Stimulated activated CD4-positive, alpha-beta T cell treated with anti-CD3 and anti-CD28 coated beads, Interleukin-15, amount 100 ng/mL, for 24 hours (primary cell): ENCODE measurements at regions not wholly inside any gene's neighbourhood (a gene's known extent, or its start where the extent isn't known, plus 50 kb on each side); places are given as distances from the start of the nearest gene placed in this dataset.
A peak's percentile ranks its signal among the peaks of the same experiment; 100 is the strongest.
"Not testable (repeated sequence)": the region's sequence is repeated elsewhere in the genome, so short reads cannot be mapped to it uniquely, and the experiment has no call there.

ENCODE experiments used
- DNase-seq: peaks from one replicate; pipeline ENCODE4 v3.0.0-alpha.2; 2020

- DNase-seq, result no peak
Observed at GRCh38 chr2:88865801-88866371, 174.4 kb downstream of the RPIA start.

GRCh38 chr2:88866756-88867155 is 175.3 kb downstream of the RPIA start:
- DNase-seq, result no peak

GRCh38 chr2:88868861-88869260 is 177.4 kb downstream of the RPIA start:
- no peak for DNase-seq

DNA sequence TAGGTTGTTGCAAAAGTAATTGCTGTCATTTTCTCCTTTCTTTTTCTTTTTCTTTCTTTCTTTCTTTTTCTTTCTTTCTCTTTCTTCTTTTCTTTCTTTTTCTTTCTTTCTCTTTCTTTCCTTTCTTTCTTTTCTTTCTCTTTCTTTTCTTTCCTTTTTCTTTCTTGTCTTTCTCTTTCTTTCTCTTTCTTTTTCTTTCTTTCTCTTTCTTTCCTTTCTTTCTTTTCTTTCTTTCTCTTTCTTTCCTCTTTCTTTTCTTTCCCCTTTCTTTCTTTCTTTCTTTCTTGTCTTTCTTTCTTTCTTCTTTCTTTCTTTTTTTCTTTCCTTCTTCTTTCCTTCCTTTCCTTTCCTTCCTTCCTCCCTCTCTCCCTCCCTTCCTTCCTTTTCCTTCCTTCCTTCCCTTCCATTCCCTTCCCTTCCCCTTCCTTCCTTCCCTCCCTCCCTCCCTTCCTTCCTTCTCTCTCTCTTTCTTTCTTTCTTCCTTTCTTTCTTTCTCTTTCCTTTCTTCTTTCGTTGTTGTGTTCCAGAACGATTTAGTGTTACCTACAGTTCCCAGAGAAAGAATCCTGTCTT is 178.9 kb downstream of the RPIA start:
- DNase-seq, result no peak

- DNase-seq, result no peak
Observed at GRCh38 chr2:88871336-88871735, 179.9 kb downstream of the RPIA start.

DNA sequence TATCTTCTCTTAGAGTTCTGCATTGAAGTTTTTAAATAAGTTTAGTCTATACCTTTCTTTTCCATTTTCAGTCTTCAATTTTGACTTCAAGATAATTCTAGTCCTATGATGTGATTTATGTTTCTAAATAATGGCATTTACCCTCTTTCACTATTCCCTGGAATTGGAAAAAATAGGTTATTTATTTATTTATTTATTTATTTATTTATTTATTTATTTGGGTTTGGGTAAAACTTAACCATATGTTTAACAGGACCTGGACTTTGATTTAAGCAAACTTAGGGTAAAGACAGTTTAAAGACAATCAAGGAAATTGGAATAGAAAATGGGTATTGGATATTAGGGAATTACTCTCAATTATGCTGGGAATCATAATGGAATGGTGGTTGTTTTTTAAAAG is 182.1 kb downstream of the RPIA start:
- no peak for DNase-seq

DNA sequence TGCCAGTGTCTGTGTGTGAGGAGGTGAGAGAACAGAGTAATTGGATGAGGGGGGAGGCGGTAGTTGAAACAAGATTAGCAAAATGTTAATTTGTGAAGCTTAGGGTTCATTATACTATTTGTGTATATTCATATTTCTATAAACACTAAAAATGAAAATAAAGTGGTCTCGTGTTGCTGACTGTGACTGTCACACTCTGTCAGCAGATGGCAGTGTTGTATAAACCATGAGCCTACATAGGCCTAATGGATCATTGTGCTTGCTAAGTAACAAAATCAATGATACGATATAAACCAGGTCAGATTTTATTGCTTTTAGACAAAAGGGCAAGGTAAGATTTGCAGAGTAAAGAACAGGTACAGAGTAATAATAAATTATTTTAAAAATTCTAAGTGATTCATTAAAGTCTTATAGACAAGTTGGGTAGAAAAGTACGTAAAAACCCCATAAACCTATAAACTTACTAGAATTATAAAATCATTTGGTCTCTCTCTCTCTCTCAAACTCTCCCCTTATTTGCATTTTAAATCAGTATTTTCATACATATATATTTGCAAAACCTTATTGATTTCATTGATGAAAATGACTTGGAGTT is 182.7 kb downstream of the RPIA start:
- DNase-seq, result peak; percentile 48

GRCh38 chr2:88875736-88876135 is 184.3 kb downstream of the RPIA start:
- no peak for DNase-seq

DNA sequence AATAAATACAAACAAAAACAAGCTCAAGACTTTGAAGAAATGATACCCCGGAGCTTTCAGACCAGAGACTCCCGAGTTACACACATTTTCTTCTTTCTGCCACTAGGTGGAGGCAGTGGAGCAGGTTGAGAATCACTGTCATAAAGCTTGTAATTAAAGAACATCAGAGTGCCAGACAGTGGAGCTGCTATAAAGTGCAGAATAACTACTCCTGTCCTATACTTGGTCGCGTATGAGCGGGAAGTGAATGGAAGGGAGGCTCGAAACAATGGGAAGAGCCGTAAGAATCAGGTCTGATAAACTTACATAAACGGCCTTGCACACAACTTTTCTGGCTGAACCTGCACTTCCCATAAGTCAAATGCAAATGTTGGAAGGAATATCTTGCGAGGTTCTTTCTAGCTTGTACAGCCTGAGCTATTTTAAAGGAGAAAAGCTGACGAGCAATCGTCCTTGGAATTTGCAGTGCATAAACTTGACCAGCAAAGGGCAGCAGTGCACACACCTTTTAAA is 189.0 kb downstream of the RPIA start:
- DNase-seq, result peak; percentile 25

- DNase-seq, result no peak
Observed at GRCh38 chr2:88885275-88885674, 193.8 kb downstream of the RPIA start.

GRCh38 chr2:88885679-88886416 is 194.4 kb downstream of the RPIA start:
- no peak for DNase-seq

DNA sequence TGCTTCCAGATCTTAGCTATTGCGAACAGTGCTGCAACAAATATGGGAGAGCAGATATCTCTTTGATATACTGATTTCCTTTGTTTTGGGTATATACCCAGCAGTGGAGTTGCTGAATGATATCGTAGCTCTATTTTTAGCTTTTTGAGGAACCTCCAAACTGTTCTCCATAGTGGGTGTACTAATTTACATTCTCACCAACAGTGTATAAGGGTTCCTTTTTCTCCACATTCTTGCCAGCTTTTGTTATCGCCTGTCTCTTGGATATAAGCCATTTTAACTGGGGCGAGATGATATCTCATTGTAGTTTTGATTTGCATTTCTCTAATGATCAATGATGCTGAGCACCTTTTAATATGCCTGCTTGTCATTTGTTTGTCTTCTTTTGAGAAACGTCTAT is 196.0 kb downstream of the RPIA start:
- not testable (repeated sequence) for DNase-seq

DNA sequence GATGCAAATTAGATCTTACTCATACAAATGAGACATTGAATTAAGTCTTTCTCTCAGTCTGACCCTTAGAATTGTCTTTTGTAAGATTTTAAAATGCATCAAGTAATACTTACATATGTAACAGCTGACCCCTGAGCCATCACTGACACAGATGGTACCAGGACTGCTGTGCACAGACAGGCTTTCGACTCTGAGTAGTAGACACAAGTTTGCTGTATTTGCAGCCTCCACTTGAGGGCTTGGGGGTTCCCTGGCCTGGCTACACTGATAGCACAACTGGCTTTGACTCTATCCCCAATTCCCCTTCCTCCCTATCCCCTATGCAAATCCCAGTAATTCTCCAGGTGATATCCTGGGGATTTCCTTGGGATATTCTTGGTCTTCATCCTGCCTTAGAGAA is 200.7 kb downstream of the RPIA start:
- DNase-seq, result no peak

- DNase-seq, result no peak
Observed at GRCh38 chr2:88892788-88893187, 201.3 kb downstream of the RPIA start.

DNA sequence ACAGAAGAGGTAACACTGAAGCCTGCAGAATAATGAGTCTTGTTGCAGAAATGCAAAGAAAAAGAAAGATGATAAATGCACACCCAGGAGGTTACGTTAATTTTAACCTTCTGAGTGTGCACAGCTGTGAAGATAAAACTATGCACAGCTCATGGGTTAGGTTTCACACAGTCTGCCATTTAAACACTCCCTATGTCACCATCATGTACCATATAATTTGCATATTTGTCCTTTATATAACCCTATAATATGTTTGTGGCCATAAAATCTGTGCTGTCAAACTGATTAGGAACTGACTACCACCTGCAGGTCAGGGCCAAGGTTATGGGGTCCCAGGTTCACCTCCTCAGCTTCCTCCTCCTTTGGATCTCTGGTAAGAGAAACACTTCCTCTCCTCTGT is 205.5 kb downstream of the RPIA start:
- no peak for DNase-seq

DNA sequence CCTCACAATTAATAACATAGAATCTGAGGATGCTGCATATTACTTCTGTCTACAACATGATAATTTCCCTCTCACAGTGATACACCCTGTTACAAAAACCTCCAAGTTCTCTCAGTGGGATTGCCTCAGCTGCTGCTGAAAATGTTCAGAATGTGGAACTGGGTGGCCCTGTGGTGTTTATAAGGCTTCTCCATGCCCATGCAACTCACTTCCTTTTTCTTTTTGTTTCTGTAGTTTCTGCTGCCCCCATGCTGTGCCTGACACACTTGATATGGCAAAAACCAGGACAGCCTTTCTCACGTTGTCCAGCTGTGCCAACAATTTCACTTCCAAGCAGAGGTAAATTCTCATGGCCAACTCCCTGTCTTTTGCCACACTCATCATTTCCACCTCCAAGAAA is 206.2 kb downstream of the RPIA start:
- DNase-seq, result no peak

DNA sequence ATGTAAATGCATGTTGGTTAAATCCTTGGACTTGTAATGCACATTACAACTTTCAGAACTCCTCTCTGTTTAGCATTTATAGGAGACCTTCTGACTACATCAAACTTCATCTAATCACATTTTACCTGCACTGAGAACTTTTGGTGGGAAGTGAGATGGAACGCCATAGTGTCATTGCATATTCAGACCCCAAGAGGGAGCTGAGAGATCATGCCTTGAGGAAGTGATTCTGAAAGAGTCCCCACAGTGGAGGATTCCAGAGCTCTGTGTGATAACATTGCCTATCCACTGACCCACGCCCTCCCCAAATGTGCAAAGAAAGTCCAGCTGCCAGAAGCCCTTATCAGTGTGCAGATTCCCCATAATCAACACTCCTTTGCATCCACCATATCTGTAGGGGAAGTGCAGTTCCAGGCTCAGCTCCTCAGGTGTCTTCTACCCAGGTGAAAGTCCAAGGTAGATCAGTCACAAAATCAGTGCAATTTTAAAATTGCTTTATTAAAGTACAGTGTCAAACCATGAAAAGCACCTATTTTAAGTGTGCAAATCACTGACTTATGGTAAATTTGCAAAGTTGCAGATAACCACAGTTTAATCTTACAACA is 212.4 kb downstream of the RPIA start:
- DNase-seq, result peak; percentile 5

DNA sequence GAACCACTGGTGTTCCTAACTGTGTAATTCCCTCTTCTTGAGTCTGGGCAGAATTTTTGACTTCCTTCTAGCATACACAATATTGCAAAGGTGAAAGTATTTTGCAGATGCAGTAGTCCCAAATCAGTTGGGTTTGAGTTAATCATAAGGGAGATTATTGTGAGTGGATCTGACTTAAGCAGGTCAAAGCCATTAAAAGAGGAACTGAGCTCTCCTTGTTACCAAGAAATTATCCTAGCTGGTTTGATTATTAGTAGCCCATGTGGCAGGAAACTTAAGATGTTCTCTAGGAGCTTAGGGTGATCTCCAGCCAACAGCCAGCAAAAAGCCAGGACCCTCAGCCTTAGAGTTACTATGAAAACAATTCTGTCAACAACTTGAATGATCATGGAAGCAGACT is 221.8 kb downstream of the RPIA start:
- DNase-seq, result no peak

DNA sequence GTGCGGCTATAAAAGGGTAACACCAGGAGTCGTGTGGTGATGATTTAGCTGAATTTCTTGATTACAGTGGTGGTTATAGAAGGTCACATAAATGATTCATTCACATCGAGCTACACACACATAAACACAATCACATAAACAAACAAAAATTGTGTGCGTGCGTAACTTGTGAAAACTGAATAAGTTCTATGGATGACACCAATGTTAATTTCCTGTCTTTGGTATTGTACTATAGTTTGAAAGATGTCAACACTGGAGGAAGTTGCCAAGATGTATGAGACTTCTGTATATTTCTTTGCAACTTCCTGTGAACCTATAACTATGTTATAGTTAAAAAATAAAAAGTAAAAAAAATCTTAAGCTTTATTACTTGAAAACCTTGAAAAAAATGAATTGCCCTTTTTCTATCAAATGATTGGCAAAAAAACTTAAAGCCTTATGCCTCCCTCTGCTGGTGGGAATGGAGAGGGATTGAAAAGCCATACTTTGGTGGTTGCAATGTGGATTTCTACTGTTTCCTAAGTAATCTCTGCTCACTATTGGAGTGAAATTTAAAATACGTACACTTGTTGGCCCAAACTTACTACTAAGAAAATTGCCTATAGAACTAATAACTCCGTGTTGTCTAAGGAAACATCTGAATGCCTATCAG is 227.7 kb downstream of the RPIA start:
- no peak for DNase-seq

- DNase-seq, result not testable (repeated sequence)
Observed at GRCh38 chr2:88920399-88920798, 228.9 kb downstream of the RPIA start.

GRCh38 chr2:88924533-88924932 is 233.1 kb downstream of the RPIA start:
- no peak for DNase-seq

DNA sequence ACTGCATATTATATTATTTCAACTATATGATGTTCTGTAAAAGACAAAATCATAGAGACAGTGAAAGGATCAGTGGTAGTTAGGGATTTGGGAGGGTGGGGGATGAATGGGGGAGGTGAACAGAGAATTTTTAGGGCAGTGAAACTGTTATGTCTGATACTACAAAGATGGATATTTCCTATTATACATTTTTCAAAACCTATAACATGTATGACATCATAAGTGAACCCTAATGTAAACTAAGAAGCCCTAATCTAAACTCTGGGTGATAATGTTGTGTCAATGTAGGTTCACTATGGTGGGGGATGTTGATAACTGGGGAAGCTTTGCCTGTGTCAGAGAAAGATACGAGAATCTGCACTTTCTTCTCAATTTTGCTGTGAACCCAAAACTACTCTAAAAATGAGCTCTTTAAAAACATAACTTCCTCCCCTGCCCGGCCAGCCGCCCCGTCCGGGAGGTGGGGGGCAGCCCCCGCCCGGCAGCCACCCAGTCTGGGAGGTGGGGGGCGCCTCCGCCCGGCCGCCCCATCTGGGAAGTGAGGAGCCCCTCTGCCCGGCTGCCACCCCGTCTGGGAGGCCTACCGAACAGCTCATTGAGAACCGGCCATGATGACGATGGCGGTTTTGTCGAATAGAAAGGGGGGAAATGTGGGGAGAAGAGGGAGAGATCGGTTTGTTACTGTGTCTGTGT is 234.4 kb downstream of the RPIA start:
- DNase-seq, result no peak
